Mesendoderm (in vitro differentiated cells): ENCODE measurements at regions not wholly inside any gene's neighbourhood (a gene's known extent, or its start where the extent isn't known, plus 50 kb on each side); places are given as distances from the start of the nearest gene placed in this dataset.

Experiments used
- DNase-seq: peaks from one replicate; pipeline ENCODE4 v3.0.0; 2013
- H2AK5ac ChIP-seq: 2 replicates; pipeline ENCODE4 v1.6.1; 2013; ENCODE audit warnings: low read length, inconsistent platforms
- H2BK120ac ChIP-seq: 2 replicates; pipeline ENCODE4 v1.6.1; 2013; ENCODE audit warnings: low read depth, mild to moderate bottlenecking, low read length, moderate library complexity, mixed read lengths
- H2BK15ac ChIP-seq: replicated peaks from 2 replicates; pipeline ENCODE4 v1.6.1; 2013; ENCODE audit warnings: low read depth, mild to moderate bottlenecking, moderate library complexity
- H2BK5ac ChIP-seq: 2 replicates; pipeline ENCODE4 v1.6.1; 2013; ENCODE audit warnings: low read length, inconsistent platforms
- H3K18ac ChIP-seq: 2 replicates; pipeline ENCODE4 v1.6.1; 2013; ENCODE audit warnings: mild to moderate bottlenecking, low read length, mixed read lengths
- H3K23ac ChIP-seq: one replicate; pipeline ENCODE4 v1.6.1; 2013; ENCODE audit warnings: low read length
- H3K27ac ChIP-seq: 2 replicates; pipeline ENCODE4 v1.5.1; 2013; ENCODE audit warnings: low read depth, mild to moderate bottlenecking, inconsistent platforms, low read length, moderate library complexity
- H3K27me3 ChIP-seq: 2 replicates; pipeline ENCODE4 v1.6.1; 2013; ENCODE audit warnings: low read length, control low read depth, mild to moderate bottlenecking, inconsistent platforms; ENCODE audit not compliant: insufficient read depth, poor library complexity
- H3K36me3 ChIP-seq: 2 replicates; pipeline ENCODE4 v1.6.1; 2013; ENCODE audit warnings: low read length, inconsistent platforms; ENCODE audit not compliant: control insufficient read depth, insufficient read depth
- H3K4ac ChIP-seq: one replicate; pipeline ENCODE4 v1.6.1; 2013; ENCODE audit warnings: low read depth, mild to moderate bottlenecking, low read length, moderate library complexity
- H3K4me1 ChIP-seq: 2 replicates; pipeline ENCODE4 v1.6.1; 2013; ENCODE audit warnings: low read depth, low read length, inconsistent platforms; ENCODE audit not compliant: control insufficient read depth
- H3K4me2 ChIP-seq: 2 replicates; pipeline ENCODE4 v1.6.1; 2013; ENCODE audit warnings: low read length
- H3K4me3 ChIP-seq: 2 replicates; pipeline ENCODE4 v1.5.1; 2013; ENCODE audit warnings: mild to moderate bottlenecking, low read length
- H3K56ac ChIP-seq: one replicate; pipeline ENCODE4 v1.6.1; 2013; ENCODE audit warnings: low read length
- H3K79me1 ChIP-seq: 2 replicates; pipeline ENCODE4 v1.6.1; 2013; ENCODE audit warnings: low read length, inconsistent platforms
- H3K79me2 ChIP-seq: 2 replicates; pipeline ENCODE4 v1.6.1; 2013; ENCODE audit warnings: mild to moderate bottlenecking, low read length; ENCODE audit not compliant: control insufficient read depth, insufficient read depth
- H3K9ac ChIP-seq: 2 replicates; pipeline ENCODE4 v1.6.1; 2013; ENCODE audit warnings: low read length, inconsistent platforms
- H4K5ac ChIP-seq: one replicate; pipeline ENCODE4 v1.6.1; 2013; ENCODE audit warnings: low read length
- H4K8ac ChIP-seq: one replicate; pipeline ENCODE4 v1.6.1; 2013; ENCODE audit warnings: low read depth, mild to moderate bottlenecking, control low read depth, low read length, moderate library complexity
- WGBS: extraction: QIAGEN DNeasy Blood & Tissue Kit; methylation state at CpG from one replicate; pipeline ENCODE4 v1.1.7; 2013; ENCODE audit warnings: low lambda C conversion rate, missing lambda C conversion rate; ENCODE audit not compliant: insufficient coverage; ENCODE audit errors: extremely low coverage; 5-methylcytosine and 5-hydroxymethylcytosine counted together

GRCh38 chr14:104294628-104294982, 156.2 kb downstream of the KIF26A start:
- no peak overlapping the region for H3K27ac ChIP-seq
- peaks cover 9% of the 10 kb centered on the region for H3K4me1 ChIP-seq
- no peak overlapping the region for H3K4me2 ChIP-seq

GRCh38 chr14:104294983-104295680, 156.7 kb downstream of the KIF26A start:
- no peak overlapping the region for H3K4ac ChIP-seq
- no peak overlapping the region for H3K9ac ChIP-seq
- H2BK15ac ChIP-seq = no peak overlapping the region
- H4K5ac ChIP-seq = no peak overlapping the region
- no peak overlapping the region for H3K4me3 ChIP-seq
- H3K79me1 ChIP-seq = no peaks in the 10 kb centered on the region
- H3K56ac ChIP-seq = no peak overlapping the region
- no peak overlapping the region for H2BK120ac ChIP-seq
- no peaks in the 10 kb centered on the region for H3K79me2 ChIP-seq
- no peaks in the 10 kb centered on the region for H3K27me3 ChIP-seq
- H3K18ac ChIP-seq = no peak overlapping the region
- H3K27ac ChIP-seq = no peak overlapping the region
- no peak overlapping the region for H3K23ac ChIP-seq
- H3K36me3 ChIP-seq = no peaks in the 10 kb centered on the region
- H4K8ac ChIP-seq = no peak overlapping the region
- no peak overlapping the region for H2BK5ac ChIP-seq
- WGBS = no CpG with 5 or more reads among the region's 25 CpGs
- no peak overlapping the region for H2AK5ac ChIP-seq
- peaks cover 9% of the 10 kb centered on the region for H3K4me1 ChIP-seq
- no peak overlapping the region for H3K4me2 ChIP-seq
- DNase-seq = no peak

More at GRCh38 chr14:104294628-104294982, 156.2 kb downstream of the KIF26A start:
- Histone ChIP-seq H2BK120ac (no peak overlapping the region), H4K5ac (no peak overlapping the region), H2AK5ac (no peak overlapping the region), H3K56ac (no peak overlapping the region), H3K4me3 (no peak overlapping the region), H3K9ac (no peak overlapping the region), H3K4ac (no peak overlapping the region), H3K79me2 (no peaks in the 10 kb centered on the region), H4K8ac (no peak overlapping the region), H2BK5ac (no peak overlapping the region), H3K18ac (no peak overlapping the region), H2BK15ac (no peak overlapping the region), H3K27me3 (no peaks in the 10 kb centered on the region), H3K36me3 (no peaks in the 10 kb centered on the region), H3K23ac (no peak overlapping the region), H3K79me1 (no peaks in the 10 kb centered on the region)
- DNase-seq = no peak
- no CpG with 5 or more reads among the region's 11 CpGs for WGBS

- WGBS = no CpG with 5 or more reads among the region's 24 CpGs
- H2BK15ac ChIP-seq = no peak overlapping the region
Observed at GRCh38 chr14:104295681-104296387, 157.4 kb downstream of the KIF26A start.

GRCh38 chr14:104296388-104297312, 158.3 kb downstream of the KIF26A start:
- no peak overlapping the region for H3K4me2 ChIP-seq
- no peak overlapping the region for H2BK120ac ChIP-seq
- no peak overlapping the region for H4K8ac ChIP-seq
- DNase-seq = no peak
- H3K23ac ChIP-seq = no peak overlapping the region
- H3K79me2 ChIP-seq = no peaks in the 10 kb centered on the region
- no peak overlapping the region for H2BK15ac ChIP-seq
- no peak overlapping the region for H3K56ac ChIP-seq
- H3K79me1 ChIP-seq = no peaks in the 10 kb centered on the region
- H4K5ac ChIP-seq = no peak overlapping the region
- H3K36me3 ChIP-seq = no peaks in the 10 kb centered on the region
- no peaks in the 10 kb centered on the region for H3K27me3 ChIP-seq
- no peak overlapping the region for H3K4me3 ChIP-seq
- no CpG with 5 or more reads among the region's 26 CpGs for WGBS
- no peak overlapping the region for H3K9ac ChIP-seq
- H3K27ac ChIP-seq = no peak overlapping the region
- H3K4ac ChIP-seq = no peak overlapping the region
- no peak overlapping the region for H2BK5ac ChIP-seq
- H3K18ac ChIP-seq = no peak overlapping the region
- peaks cover 2% of the 10 kb centered on the region for H3K4me1 ChIP-seq
- no peak overlapping the region for H2AK5ac ChIP-seq

More at GRCh38 chr14:104295681-104296387, 157.4 kb downstream of the KIF26A start:
- H4K8ac ChIP-seq = no peak overlapping the region
- no peak overlapping the region for H2AK5ac ChIP-seq
- no peak overlapping the region for H3K27ac ChIP-seq
- no peak overlapping the region for H3K9ac ChIP-seq
- H2BK120ac ChIP-seq = no peak overlapping the region
- H2BK5ac ChIP-seq = no peak overlapping the region
- DNase-seq = no peak
- no peak overlapping the region for H3K4me2 ChIP-seq
- H3K4ac ChIP-seq = no peak overlapping the region
- H3K23ac ChIP-seq = no peak overlapping the region
- no peaks in the 10 kb centered on the region for H3K36me3 ChIP-seq
- no peaks in the 10 kb centered on the region for H3K27me3 ChIP-seq
- H3K79me2 ChIP-seq = no peaks in the 10 kb centered on the region
- H3K4me1 ChIP-seq = peaks cover 9% of the 10 kb centered on the region
- H4K5ac ChIP-seq = no peak overlapping the region
- H3K56ac ChIP-seq = peak overlapping the region; percentile 15
- H3K18ac ChIP-seq = no peak overlapping the region
- H3K4me3 ChIP-seq = no peak overlapping the region
- no peaks in the 10 kb centered on the region for H3K79me1 ChIP-seq

- Histone ChIP-seq H2AK5ac (no peak overlapping the region), H3K4ac (no peak overlapping the region), H3K4me1 (no peaks in the 10 kb centered on the region)
Observed at GRCh38 chr14:104297313-104297704, 158.9 kb downstream of the KIF26A start.

More at GRCh38 chr14:104297313-104297704, 158.9 kb downstream of the KIF26A start:
- H3K27ac ChIP-seq = no peak overlapping the region
- no peak overlapping the region for H4K8ac ChIP-seq
- no peak overlapping the region for H4K5ac ChIP-seq
- H2BK15ac ChIP-seq = no peak overlapping the region
- H3K4me2 ChIP-seq = no peak overlapping the region
- H3K36me3 ChIP-seq = no peaks in the 10 kb centered on the region
- no peak overlapping the region for H3K18ac ChIP-seq
- H3K23ac ChIP-seq = no peak overlapping the region
- no peaks in the 10 kb centered on the region for H3K79me2 ChIP-seq
- no peaks in the 10 kb centered on the region for H3K79me1 ChIP-seq
- H3K9ac ChIP-seq = no peak overlapping the region
- no peak overlapping the region for H2BK120ac ChIP-seq
- no peaks in the 10 kb centered on the region for H3K27me3 ChIP-seq
- H3K56ac ChIP-seq = no peak overlapping the region
- H3K4me3 ChIP-seq = no peak overlapping the region
- H2BK5ac ChIP-seq = no peak overlapping the region
- WGBS = no CpG with 5 or more reads among the region's 7 CpGs
- DNase-seq = no peak
